Retinal pigment epithelial cell (primary cell): ENCODE measurements at regions not wholly inside any gene's neighbourhood (a gene's known extent, or its start where the extent isn't known, plus 50 kb on each side); places are given as distances from the start of the nearest gene placed in this dataset.

Source experiments
- DNase-seq: peaks from one replicate; pipeline ENCODE4 v3.0.0-alpha.2; 2010; ENCODE audit warnings: low read depth
- H3K4me3 ChIP-seq: 2 replicates; pipeline ENCODE4 v1.5.1; 2011; ENCODE audit warnings: mild to moderate bottlenecking, low read length, control low read depth, moderate library complexity
- CTCF ChIP-seq: conservative IDR thresholded peaks from 2 replicates; pipeline ENCODE4 v1.5.1; 2011; ENCODE audit warnings: low read depth, low read length, control low read depth, inconsistent platforms

GRCh38 chr3:124292329-124292728 lies 300.4 kb upstream of the ROPN1 start:
- DNase-seq, result no peak
- H3K4me3 ChIP-seq, result no peak overlapping the region
- TF ChIP-seq CTCF, result no peak

DNA sequence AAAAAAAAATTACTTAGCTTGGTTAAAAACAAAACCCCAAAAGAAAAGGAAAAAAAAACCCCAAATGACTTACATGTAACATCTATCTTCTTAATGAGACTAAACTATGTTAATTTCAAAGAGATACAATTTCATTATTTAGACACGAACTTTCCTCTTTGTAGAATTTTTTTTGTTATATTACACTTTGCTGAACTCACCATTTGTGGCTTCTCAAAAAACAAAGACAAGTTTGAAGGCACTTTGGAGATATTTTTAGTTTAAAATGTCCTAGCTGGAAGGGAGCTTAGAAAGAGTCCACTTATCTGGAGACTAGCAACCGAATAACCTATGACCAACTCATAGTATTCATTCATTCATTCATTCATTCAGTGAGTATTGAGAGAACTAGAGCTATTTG lies 301.7 kb upstream of the ROPN1 start:
- TF ChIP-seq CTCF, result no peak
- DNase-seq, result no peak
- no peak overlapping the region for H3K4me3 ChIP-seq

- H3K4me3 ChIP-seq, result no peak overlapping the region
- no peak for DNase-seq
- TF ChIP-seq CTCF, result no peak
Observed at GRCh38 chr3:124295362-124295761, 303.4 kb upstream of the ROPN1 start.

- H3K4me3 ChIP-seq, result no peak overlapping the region
- TF ChIP-seq CTCF, result no peak
Observed at GRCh38 chr3:124296406-124296805, 304.5 kb upstream of the ROPN1 start.

GRCh38 chr3:124297062-124297980 lies 305.4 kb upstream of the ROPN1 start:
- H3K4me3 ChIP-seq, result no peak overlapping the region
- TF ChIP-seq CTCF, result no peak
- no peak for DNase-seq

More at GRCh38 chr3:124296406-124296805, 304.5 kb upstream of the ROPN1 start:
- DNase-seq, result no peak

GRCh38 chr3:124298301-124298700 lies 306.4 kb upstream of the ROPN1 start:
- DNase-seq, result no peak
- no peak for TF ChIP-seq CTCF
- no peak overlapping the region for H3K4me3 ChIP-seq

- TF ChIP-seq CTCF, result no peak
- no peak overlapping the region for H3K4me3 ChIP-seq
- DNase-seq, result no peak
Observed at GRCh38 chr3:124298951-124299350, 307.0 kb upstream of the ROPN1 start.
